Lung microvascular endothelial cell (primary cell): ENCODE measurements at regions not wholly inside any gene's neighbourhood (a gene's known extent, or its start where the extent isn't known, plus 50 kb on each side); places are given as distances from the start of the nearest gene placed in this dataset.
"Not testable (repeated sequence)": the region's sequence is repeated elsewhere in the genome, so short reads cannot be mapped to it uniquely, and the experiment has no call there.

ENCODE experiments used
- DNase-seq, 2 donors: peaks; one replicate each; pipeline versions ENCODE4 v3.0.0 to v3.0.0-alpha.2; 2010; ENCODE audit warnings: low read depth in 2 of 2

DNA sequence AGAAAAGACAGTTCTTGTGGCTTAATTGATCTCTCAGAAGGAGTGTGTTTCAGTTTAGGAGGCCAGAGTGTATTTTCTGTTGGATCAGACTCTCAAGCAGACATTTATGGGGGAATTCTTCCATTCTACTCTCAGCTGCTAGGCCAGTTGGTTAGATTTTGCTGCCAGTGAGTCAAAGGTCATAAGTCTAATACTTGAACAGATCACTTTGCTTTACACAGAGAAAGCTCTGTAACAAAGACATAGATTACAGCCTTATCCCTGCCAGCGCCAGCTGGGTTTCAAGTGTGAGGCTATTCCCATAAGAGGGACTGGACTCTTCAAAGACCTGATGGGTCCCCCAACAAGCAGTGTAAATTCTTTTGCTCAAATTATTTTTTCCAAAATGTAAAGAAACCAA is 145.6 kb upstream of the SEMA3C start:
- DNase-seq: no peak

DNA sequence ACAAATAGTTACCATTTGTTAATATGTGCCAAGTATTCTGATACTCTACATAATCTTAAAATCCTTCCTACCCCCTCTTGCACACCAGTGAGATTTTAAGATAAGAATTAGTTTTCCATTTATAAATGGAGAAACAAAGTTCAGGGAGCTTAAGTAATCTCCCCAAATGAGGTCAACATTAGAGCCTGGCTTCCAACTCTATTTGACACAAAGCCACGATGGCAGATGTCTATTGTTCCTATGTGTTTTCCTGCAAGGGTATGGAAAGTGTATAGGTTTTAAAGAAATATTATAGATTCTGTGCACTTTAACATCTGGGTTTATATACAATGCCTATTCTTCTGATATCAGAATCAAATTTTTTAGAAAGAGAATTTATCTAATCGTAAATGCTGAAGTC is 143.9 kb upstream of the SEMA3C start:
- DNase-seq: no peak

DNA sequence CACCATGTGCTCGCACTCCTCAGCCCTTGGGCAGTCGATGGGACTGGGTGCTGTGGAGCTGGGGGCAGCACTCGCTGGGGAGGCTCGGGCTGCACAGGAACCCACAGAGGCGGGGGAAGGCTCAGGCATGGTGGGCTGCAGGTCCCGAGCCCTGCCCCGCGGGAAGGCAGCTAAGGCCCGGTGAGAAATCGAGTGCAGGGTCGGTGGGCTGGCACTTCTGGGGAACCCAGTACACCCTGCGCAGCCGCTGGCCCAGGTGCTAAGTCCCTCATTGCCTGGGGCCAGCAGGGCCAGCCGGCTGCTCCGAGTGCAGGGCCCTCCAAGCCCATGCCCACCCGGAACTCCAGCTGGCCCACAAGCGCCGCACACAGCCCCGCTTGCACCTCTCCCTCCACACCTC is 138.6 kb upstream of the SEMA3C start:
- DNase-seq: not testable (repeated sequence)

DNA sequence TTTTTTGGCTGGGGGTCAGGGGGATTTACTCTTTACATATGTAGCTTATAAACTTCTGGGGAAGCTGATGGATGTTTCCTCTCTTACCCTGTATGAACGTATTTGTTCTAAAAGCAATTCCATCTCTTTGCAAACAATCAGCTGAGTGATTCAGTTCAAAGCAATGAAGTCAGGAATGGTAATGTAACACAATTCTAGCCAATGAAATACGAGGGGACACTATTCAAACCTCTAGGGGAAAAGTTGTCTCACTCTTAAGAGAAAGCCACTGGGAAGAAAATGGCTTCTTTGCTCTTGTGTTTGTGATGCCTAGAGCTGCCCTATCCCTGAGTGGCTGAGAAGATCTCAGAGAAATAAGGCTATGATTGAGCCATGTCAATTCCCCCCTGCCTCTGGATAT is 134.8 kb upstream of the SEMA3C start:
- no peak for DNase-seq

DNA sequence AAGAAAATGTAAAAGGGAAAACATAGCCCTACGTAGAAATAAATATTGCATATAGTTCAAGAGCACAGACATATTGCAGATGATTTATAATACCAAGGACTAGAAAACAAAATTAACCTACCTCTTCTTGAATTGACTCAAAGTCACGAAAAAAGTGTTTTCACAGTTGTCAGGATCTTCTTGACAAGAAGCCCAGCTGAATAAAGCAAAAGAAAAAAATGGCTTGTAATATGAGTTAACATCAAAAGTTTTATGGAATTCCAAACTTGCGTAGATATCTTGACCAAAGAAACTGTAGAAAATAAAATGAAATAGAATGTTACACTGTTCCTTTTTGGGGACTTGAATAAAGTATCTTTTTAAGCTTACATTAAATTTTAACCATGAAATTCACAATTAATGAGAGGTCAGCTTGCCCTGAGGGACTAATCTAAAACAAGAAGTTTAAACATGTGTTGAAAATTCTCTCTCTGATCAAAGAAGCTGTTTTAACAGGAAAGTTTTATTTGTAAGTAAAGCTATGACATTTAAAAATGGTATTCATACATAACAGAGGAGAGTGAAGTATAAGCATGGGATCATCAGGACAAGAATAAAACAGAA is 133.1 kb upstream of the SEMA3C start:
- DNase-seq: no peak

DNA sequence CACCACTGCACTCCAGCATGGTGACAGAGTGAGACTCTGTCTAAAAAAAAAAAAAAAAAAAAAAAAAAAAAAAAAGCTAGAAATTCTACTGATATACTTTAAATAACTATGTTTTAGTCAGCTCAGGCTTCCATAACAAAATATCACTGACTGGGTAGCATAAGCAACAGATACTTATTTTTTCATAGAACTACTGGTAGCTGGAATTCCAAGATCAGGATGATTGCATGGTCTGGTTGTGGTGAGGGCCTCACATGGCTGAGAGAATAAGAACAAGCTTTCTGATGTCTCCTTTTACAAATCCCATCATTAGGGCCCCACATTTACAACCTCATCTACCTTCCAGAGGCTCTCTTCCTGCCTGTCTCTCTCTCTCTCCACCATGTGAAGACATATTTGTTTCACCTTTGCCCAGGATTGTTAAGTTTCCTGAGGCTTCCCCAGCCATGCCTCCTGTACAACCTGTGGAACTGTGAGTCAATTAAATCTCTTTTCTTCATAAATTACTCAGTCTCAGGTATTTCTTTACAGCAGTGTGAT is 126.7 kb upstream of the SEMA3C start:
- DNase-seq: no peak

DNA sequence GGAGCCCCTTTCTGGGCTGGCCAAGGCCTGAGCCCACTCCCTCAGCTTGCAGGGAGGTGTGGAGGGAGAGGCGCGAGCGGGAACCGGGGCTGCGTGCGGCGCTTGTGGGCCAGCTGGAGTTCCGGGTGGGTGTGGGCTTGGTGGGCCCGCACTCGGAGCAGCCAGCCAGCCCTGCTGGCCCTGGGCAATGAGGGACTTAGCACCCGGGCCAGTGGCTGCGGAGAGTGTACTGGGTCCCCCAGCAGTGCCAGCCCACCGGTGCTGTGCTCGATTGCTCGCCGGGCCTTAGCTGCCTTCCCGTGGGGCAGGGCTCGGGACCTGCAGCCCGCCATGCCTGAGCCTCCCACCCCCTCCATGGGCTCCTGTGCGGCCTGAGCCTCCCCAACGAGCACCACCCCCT is 123.8 kb upstream of the SEMA3C start:
- DNase-seq: not testable (repeated sequence)

DNA sequence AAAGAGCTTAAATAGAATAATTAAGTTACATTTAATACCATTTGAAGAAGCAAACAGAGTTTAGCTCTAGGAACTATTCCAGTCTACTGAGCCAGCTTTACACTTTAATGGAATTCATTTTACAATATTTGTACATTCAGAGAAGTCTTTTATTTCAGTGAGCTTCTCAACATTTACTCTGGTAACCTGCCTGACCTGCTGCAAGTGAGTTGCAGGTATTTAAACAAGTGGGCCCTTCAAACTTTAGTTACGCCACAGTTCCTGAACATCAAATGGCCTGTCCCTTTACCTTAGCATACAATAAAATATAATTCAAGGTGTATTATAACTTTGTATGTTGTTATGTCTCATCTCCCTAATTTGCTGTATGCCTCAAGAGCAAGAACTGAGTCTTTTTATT is 121.6 kb upstream of the SEMA3C start:
- DNase-seq: no peak

DNA sequence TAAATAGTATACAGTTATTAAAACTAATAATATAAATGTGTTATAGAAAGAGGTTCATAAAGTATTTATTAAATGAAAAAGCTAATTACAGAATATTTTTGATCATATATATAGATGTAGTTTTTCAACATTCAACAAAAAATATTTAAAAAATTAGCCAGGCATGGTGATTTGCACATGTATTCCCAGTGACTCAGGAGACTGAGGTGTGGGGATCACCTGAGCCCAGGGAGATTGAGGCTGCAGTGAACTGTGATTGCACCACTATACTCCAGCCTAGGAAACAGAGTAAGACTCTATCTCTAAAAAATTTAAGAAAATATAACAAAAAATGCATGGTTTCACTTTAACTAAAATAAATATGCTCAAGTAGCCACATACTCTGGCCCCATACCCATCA is 118.0 kb upstream of the SEMA3C start:
- DNase-seq: no peak

DNA sequence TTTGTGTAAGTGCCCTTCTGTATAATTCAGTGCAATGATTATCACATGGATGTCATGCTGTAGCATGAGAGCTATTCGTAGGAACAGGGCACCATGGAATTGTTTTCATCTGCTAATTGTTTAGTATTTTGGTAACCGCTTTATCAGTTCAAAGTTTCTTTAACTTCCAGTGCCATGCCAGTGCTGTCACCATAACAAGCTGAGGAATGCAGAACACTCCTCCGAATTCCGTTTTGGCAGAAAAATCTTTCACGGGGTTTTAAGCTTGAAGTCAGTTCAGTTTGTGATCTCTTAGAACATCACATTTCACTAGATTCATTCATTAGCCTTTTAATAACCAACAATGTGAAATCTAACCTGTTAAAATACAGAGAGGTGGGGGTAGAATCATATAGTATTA is 117.2 kb upstream of the SEMA3C start:
- DNase-seq: no peak

DNA sequence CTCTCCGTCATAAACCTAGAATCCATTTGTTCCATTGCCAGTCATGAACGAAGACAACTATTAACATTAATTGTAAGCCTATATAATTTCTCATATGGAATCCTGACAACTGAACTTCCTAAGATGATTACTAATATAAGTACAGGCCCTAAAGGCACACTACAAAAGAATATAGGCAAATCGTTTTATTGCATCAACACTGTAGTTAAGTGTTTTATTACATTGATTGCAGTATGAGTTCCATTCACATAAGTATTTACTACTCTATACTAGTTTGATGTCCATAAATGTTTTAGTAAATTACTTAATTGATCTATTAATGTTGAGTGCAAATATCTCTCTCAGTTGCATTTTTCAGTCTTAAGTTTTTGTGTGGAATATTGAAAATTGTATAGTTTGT is 113.1 kb upstream of the SEMA3C start:
- DNase-seq: no peak

DNA sequence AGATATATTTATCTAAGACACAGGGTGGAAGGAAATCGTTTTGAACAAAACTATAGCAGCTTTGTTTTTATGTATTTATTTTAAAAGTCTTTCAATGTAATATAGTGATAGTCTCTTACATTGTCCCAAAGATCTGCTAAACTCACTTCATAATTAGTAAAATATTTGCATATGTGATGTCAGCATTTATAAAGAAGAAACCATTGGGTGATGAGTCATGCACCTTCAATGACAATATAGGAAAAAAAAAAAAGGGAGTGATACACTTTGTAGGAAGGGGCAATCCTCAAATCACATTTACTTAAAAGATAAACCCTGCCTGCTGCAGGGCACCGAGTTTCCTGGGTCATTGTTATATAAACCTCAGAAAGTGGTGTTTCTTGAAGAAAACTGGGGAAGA is 112.4 kb upstream of the SEMA3C start:
- DNase-seq: no peak

DNA sequence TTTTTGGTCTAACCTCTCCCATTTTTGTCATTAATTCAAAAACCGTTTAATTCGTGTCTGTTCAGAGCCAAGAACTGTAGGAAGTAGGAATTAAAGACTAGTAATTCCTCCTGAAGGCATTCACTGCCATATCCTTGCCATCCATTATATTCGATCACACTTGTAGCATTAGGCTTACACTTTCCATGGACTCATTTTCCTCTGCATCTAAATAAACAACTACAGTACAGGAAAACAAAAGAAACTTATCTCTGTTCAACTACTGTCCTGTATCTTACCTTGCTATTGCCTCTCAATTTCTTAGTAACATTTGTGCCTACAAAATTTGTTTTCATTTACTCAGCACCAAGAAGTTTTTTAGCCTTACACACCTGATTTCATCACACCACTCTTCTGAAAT is 111.6 kb upstream of the SEMA3C start:
- DNase-seq: no peak

DNA sequence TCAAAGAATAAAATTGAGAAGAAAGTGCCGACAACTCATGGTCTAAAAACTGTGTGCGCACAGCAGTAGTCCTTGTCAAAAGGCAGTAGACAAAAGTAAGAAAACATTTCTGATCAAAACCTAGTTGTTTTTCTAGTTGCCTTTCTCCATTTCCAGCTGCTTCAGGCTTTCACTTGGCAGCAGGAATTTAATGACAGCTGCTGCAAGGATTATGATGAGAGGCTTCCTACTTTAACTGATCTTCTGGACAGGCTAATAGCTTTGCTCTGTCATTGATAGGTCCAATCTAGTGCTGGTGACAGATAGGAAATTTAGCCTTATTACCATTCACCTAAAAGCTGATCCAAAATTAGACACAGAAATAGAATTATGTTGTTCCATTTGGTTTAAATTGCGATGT is 110.7 kb upstream of the SEMA3C start:
- no peak for DNase-seq

DNA sequence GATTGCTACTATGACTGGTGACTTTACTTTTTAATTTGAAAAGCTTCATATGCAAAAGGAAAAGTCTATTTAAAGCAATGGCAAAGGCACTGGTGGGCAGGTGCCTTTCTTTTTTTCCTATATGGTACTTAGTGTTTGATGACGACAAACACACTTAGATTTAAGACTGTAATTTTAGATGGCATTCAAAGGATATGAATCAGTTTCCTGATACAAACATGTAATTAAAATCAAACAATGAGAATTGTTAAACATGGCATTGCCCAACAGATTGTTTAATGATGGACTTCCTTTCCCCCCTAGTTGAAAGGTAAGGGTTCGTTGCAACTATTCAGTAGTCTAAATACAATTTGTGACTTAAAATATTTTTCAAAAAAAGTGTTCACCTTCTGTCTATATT is 106.5 kb upstream of the SEMA3C start:
- DNase-seq: peak in 1 of 2 donors; percentile 50

DNA sequence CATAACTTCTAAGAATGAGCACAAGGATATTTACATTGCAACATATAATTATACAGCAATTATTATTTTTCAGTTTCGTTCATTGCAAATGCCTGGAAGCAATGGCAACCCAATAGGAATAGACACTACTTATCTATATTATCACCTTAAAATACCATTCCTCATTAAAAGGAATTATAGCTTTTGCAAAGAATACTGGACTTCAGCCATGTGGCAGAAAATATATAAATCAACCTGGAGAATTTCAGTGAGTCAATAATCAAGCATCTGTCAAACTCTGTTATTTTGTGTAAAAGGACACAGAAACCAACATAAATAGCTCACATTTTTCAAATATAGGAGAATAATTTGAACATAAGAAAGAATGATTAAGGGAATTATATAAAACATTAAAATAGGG is 96.1 kb upstream of the SEMA3C start:
- no peak for DNase-seq

DNA sequence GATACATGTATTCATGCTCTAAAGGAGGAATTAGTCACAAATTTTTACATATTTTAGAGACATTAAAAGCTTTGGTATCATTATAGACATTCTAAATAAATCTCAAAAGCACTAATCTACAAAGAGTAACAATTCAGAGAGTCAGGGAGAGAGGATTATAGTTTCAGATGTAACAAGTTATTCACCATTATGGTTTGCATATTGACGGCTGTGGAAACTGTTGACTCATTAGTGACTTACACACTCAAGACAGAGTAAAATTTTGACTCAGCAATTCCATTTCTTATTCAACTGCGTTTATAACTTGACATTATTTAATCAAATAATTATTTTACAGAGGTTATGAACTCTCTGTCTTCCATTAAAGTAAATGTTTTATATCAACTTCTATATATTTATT is 95.4 kb upstream of the SEMA3C start:
- DNase-seq: peak in 1 of 2 donors; percentile 5

DNA sequence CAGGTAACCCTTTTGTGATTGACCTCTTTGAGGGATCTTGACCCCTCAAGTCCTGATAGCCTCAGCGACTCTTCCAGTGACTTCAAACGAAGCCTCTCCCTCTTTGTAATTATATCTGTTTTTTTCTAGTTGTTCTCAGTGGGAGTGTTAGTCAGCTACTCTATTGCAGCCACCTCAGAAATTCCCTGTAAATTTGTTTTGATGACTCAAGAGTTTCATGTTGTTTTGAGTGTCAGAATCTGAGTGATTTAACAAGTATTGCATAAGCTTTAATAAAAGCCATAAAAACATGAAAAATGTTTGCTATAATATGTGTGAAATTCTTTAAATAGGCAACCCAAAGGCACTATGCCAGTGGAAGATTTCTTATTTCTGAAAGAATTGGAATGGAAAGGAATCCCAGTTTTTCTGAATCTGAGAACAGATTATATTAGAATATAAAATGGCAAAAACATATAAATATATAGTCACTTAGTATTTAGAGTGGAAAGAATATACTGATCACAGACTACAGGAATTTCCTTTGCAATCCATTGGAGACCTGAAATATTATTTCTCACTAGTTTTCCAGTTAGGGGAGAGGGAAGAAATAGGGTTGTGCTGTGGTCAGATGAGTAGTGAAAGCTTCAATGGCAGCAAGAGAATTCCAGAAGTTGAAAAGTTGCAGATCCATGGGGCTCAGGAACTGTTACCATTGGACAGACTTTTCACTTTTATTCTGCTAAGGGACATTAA is 94.4 kb upstream of the SEMA3C start:
- peak in 1 of 2 donors; percentile 71 for DNase-seq

DNA sequence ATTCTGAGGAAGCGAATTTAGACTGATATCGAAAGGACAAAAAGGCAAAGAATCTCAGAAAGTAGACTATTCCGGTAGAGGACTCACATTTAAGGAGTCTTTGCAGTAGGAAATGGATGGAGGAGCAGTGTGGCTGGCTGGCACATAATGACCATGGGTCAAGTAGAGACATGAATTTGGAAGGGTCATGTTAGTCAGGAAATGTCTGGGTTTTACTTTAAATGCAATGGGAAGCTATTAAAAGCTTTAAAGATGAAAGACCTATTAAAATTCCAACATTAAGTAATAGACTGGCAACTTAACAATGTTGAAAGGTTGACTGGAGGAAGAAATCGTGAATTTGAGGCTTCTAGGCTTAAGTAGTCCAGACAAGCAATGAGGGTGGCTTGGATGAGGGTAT is 90.0 kb upstream of the SEMA3C start:
- DNase-seq: no peak

DNA sequence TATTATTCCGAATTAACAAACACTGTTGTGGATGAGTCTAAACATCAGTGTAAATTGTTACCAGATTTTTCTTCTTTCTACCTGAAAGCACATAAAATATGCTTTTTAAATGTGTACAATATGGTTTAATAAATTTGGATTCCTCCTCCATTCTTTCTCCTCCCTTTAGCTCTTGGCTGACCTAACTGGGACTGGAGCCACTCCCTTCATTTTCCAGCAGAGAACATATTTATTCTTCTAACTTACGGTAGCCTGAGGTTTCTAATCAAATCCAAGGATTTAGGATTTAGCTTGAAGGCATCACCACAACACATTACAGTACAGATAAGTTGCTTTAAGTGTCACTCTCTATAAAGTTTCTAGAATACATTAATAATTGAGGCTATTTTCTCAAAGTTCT is 88.2 kb upstream of the SEMA3C start:
- no peak for DNase-seq

DNA sequence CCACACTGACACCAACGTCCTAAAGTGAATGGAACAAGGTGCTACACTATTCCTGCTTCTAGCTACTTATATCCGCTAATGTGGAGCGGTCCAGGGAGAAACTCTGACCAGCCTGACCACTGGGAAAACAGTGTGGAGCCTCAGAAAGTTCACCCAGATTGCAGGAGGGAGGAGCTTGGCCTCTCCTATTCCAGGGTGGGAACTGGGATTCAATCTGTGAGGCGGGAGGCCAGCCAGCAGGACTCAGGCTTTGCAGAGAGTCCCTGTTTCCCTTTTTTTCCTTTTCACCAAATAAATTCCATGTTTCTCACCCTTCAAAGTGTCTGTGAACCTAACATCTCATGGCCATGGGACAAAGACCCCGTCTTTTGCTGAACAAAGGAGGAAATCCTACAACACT is 86.4 kb upstream of the SEMA3C start:
- no peak for DNase-seq

DNA sequence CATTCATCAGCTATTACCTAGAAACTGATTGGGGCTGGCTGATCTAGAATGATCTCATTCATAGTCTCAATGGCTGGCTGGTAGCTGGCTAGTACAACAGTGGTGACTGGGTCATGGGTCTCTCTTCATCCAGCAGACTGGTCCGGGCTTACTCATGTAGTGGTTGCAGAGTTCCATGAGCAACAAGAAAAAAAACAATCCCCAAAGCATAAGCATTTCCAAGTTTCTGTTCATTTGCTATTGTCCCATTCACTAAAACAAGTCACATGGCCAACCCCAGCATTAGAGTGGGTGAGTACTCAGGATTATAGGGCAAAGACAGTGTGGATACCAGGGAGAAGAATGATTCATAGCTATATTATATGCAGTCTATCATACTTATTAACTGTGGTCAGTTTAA is 85.2 kb upstream of the SEMA3C start:
- DNase-seq: peak in 1 of 2 donors; percentile 27

DNA sequence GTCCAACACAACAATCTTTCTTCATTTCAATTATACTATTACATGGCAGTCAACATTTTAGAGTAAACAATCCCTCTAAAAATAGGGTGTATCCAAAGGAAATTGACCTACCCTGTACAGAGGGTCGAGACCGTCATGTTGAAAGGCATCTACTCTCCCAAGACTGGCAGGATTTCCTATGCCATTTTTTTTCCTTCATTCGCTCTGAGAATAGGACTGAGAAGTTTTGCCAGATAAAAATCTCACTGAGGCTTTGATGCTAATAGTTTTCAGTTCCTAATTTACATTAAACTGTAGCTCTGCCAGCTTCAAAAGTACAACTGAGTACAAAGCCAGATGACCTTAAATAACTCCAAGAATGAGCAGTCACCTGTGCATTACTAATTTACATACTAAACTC is 84.5 kb upstream of the SEMA3C start:
- no peak for DNase-seq
